Neural cell (in vitro differentiated cells): ENCODE measurements at regions not wholly inside any gene's neighbourhood (a gene's known extent, or its start where the extent isn't known, plus 50 kb on each side); places are given as distances from the start of the nearest gene placed in this dataset.

Source experiments
- H2AFZ ChIP-seq: fragments of 200-600, 300-800 bp; sonication (generic), shearing (Covaris generic); 2 replicates; pipeline ENCODE4 v1.6.0; 2014; ENCODE audit warnings: low read depth, mild to moderate bottlenecking, antibody characterized with exemption, low read length, moderate library complexity
- H3F3A ChIP-seq: fragments of 200-600 bp; shearing (Covaris generic); 2 replicates; pipeline ENCODE4 v1.6.1; 2016; ENCODE audit warnings: mild to moderate bottlenecking, moderate library complexity, mixed read lengths, antibody characterized with exemption, low read length; ENCODE audit not compliant: insufficient read depth, poor library complexity, severe bottlenecking
- H3K27ac ChIP-seq: fragments of 200-600, 300-800 bp; sonication (generic), shearing (Covaris generic); 2 replicates; pipeline ENCODE4 v1.5.1; 2014; ENCODE audit warnings: mild to moderate bottlenecking, low read length, moderate library complexity
- H3K27me3 ChIP-seq: fragments of 300-800, 200-600 bp; sonication (generic), shearing (Covaris generic); 2 replicates; pipeline ENCODE4 v1.6.0; 2014; ENCODE audit warnings: mild to moderate bottlenecking, low read depth, low read length, moderate library complexity; ENCODE audit not compliant: insufficient read depth
- H3K36me3 ChIP-seq: fragments of 300-800, 200-600 bp; sonication (generic), shearing (Covaris generic); 2 replicates; pipeline ENCODE4 v1.5.1; 2014; ENCODE audit warnings: mild to moderate bottlenecking, antibody characterized with exemption, low read length, moderate library complexity; ENCODE audit not compliant: insufficient read depth
- H3K4me2 ChIP-seq: fragments of 300-800, 200-600 bp; sonication (generic), shearing (Covaris generic); 2 replicates; pipeline ENCODE4 v1.6.0; 2014; ENCODE audit warnings: mild to moderate bottlenecking, low read length
- H3K4me3 ChIP-seq: fragments of 300-800, 200-600 bp; sonication (generic), shearing (Covaris generic); 2 replicates; pipeline ENCODE4 v1.5.1; 2014; ENCODE audit warnings: mild to moderate bottlenecking, low read length, moderate library complexity
- H3K79me2 ChIP-seq: fragments of 200-600 bp; shearing (Covaris generic); replicated peaks from 2 replicates; pipeline ENCODE4 v1.6.0; 2014; ENCODE audit warnings: mild to moderate bottlenecking, low read length, moderate library complexity; ENCODE audit not compliant: insufficient read depth
- H3K9ac ChIP-seq: fragments of 300-800, 200-600 bp; sonication (generic), shearing (Covaris generic); 2 replicates; pipeline ENCODE4 v1.6.1; 2016; ENCODE audit warnings: mild to moderate bottlenecking, low read length, mixed read lengths
- H3K9me2 ChIP-seq: fragments of 200-600 bp; shearing (Covaris generic); 2 replicates; pipeline ENCODE4 v1.6.1; 2016; ENCODE audit warnings: mild to moderate bottlenecking, low read length, mixed read lengths; ENCODE audit not compliant: insufficient read depth
- H3K9me3 ChIP-seq: fragments of 200-600, 300-800 bp; sonication (generic), shearing (Covaris generic); 2 replicates; pipeline ENCODE4 v1.6.1; 2016; ENCODE audit warnings: mild to moderate bottlenecking, mixed run types, low read length, moderate library complexity, mixed read lengths
- H4K20me1 ChIP-seq: fragments of 200-600 bp; shearing (Covaris generic); 2 replicates; pipeline ENCODE4 v1.6.1; 2016; ENCODE audit warnings: mild to moderate bottlenecking, mixed run types; ENCODE audit not compliant: insufficient read depth
- CTCF ChIP-seq: fragments of 450-650 bp; IDR thresholded peaks from 2 replicates; pipeline ENCODE4 v1.5.1; 2014; ENCODE audit warnings: antibody characterized with exemption, mild to moderate bottlenecking, moderate library complexity; ENCODE audit not compliant: poor library complexity, severe bottlenecking
- EP300 ChIP-seq: fragments of 450-650 bp; conservative IDR thresholded peaks from 2 replicates; pipeline ENCODE4 v1.6.1; 2014; ENCODE audit warnings: antibody characterized with exemption, mild to moderate bottlenecking, moderate library complexity; ENCODE audit not compliant: poor library complexity, severe bottlenecking
- EZH2 ChIP-seq: fragments of 200-600, 300-800 bp; shearing (Covaris generic), sonication (generic); IDR thresholded peaks from 2 replicates; pipeline ENCODE4 v1.6.1; 2014; ENCODE audit warnings: antibody characterized with exemption, low read length, borderline replicate concordance, mild to moderate bottlenecking; ENCODE audit not compliant: insufficient read depth, poor library complexity, severe bottlenecking
- MXI1 ChIP-seq: fragments of 450-650 bp; conservative IDR thresholded peaks from 2 replicates; pipeline ENCODE4 v1.6.1; 2014; ENCODE audit warnings: antibody characterized with exemption, mild to moderate bottlenecking; ENCODE audit not compliant: poor library complexity, severe bottlenecking
- POLR2AphosphoS5 ChIP-seq: IDR thresholded peaks from 2 replicates; pipeline ENCODE4 v1.6.1; 2012
- RAD21 ChIP-seq: fragments of 450-650 bp; conservative IDR thresholded peaks from 2 replicates; pipeline ENCODE4 v1.6.1; 2014; ENCODE audit warnings: antibody characterized with exemption, mild to moderate bottlenecking, moderate library complexity
- REST ChIP-seq: IDR thresholded peaks from 2 replicates; pipeline ENCODE4 v1.6.1; 2012; ENCODE audit warnings: borderline replicate concordance
- SMC3 ChIP-seq: fragments of 450-650 bp; conservative IDR thresholded peaks from 2 replicates; pipeline ENCODE4 v1.6.1; 2014; ENCODE audit warnings: antibody characterized with exemption, mild to moderate bottlenecking, moderate library complexity; ENCODE audit not compliant: poor library complexity
- TAF1 ChIP-seq: IDR thresholded peaks from 2 replicates; pipeline ENCODE4 v1.6.1; 2012; ENCODE audit warnings: low read depth

GRCh38 chr5:38726279-38726678 is 119.5 kb upstream of the OSMR start:
- Histone ChIP-seq H3K36me3 (no peaks in the 10 kb centered on the region), H3K9ac (no peak overlapping the region), H3K4me2 (no peak overlapping the region), H4K20me1 (no peaks in the 10 kb centered on the region), H3F3A (no peaks in the 10 kb centered on the region), H3K27ac (no peak overlapping the region), H3K9me3 (no peaks in the 10 kb centered on the region), H2AFZ (no peak overlapping the region), H3K9me2 (no peaks in the 10 kb centered on the region), H3K79me2 (no peaks in the 10 kb centered on the region), H3K4me3 (no peak overlapping the region), H3K27me3 (no peaks in the 10 kb centered on the region)
- TF ChIP-seq MXI1 (no peak), REST (no peak), POLR2AphosphoS5 (no peak), RAD21 (no peak), SMC3 (no peak), TAF1 (no peak), CTCF (no peak), EZH2 (no peak), EP300 (no peak)

GRCh38 chr5:38728029-38728428 is 117.8 kb upstream of the OSMR start:
- Histone ChIP-seq H3K36me3 (no peaks in the 10 kb centered on the region), H4K20me1 (no peaks in the 10 kb centered on the region), H2AFZ (no peak overlapping the region), H3K27ac (no peak overlapping the region), H3K9me2 (no peaks in the 10 kb centered on the region), H3K4me3 (no peak overlapping the region), H3K4me2 (no peak overlapping the region), H3F3A (no peaks in the 10 kb centered on the region), H3K9me3 (no peaks in the 10 kb centered on the region), H3K9ac (no peak overlapping the region), H3K79me2 (no peaks in the 10 kb centered on the region), H3K27me3 (no peaks in the 10 kb centered on the region)
- TF ChIP-seq MXI1 (no peak), EP300 (no peak), RAD21 (no peak), CTCF (no peak)
